Kidney tubule cell (primary cell): ENCODE measurements at regions not wholly inside any gene's neighbourhood (a gene's known extent, or its start where the extent isn't known, plus 50 kb on each side); places are given as distances from the start of the nearest gene placed in this dataset.
A peak's percentile ranks its signal among the peaks of the same experiment; 100 is the strongest.

Source experiments
- DNase-seq: peaks from one replicate; pipeline ENCODE4 v3.0.0-alpha.2; 2018; ENCODE audit warnings: low spot score

DNA sequence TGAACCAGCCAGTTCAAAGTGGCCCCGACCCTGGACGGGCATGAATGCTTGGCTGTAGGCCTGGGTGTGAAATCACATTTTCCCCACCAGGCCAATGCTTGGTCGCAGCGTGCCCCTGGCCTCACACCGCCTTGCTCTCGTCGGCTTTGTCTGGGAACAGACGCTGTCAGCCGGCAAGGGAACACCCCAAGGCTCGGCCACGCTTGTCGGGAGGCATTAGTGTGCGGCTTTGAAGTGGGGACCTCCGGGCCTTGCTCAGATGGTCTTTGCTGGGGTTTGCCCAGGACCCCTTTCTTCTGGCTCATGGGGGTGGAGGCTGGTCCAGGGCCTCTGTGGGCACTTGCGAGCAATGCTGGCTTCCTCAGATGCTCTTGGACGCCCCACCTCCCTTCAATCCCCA, 79.1 kb downstream of the INHBB start:
- DNase-seq: no peak

DNA sequence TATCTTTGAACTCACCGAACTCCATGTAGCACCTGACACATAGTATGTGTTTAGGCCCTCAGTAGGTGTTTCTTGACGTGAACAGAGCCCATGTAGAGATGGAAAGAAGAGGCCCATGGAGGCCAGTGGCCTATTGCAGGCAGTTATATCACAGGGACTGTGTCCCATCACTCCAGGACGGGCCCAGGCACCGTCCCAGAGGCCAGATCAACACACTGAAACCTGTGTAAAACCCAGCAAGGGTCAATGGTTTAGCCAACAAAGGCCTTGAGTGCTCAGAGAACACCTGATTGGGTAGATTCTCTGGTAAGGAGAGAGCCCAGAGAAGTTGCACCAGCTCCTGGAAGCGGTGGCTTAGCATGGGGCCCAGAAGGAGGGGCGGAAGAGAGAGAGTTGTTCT, 82.8 kb downstream of the INHBB start:
- no peak for DNase-seq

DNA sequence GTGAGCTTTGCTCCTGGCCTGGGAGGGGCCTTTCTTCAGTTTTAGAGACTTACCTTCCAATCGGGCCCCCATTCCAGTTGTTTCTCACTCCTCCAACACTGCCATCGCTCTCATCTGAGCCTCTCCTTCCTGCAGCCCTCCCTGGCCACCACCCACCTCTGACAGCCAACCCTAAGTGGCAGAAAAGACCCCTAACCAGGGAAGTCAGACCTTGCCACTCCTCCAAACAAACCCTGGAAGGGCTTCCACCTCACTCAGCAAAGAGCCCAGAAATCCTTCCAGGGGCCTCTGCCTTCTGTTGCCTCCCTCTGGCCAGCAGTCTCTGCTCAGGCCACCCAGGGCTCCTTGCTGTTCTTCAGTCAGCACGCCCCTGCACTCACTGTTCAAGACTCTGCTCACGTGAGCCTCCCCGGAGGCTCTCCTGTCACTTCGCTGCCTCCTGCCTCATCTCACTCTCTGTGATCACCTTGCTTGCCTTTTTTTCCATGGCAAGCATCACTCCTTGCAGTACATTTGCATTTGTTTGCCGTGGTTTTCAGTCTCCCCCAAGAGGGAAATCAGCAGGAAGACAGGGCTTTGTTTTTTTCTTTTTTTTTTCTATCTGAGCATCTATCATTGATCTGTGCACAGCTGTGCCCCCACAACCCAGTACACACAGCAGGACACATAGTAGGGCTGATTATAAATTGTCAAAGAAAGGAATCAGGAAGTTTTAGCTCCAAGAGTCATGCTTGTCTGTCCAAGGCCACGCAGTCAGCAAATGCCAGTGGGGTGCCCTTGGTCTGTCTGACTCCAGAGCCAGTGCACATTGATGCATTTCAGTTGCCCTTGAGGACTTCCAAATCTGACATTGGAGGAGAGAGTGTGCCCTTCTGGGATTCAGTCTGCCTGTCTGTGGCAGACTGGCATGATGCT, 83.9 kb downstream of the INHBB start:
- no peak for DNase-seq

DNA sequence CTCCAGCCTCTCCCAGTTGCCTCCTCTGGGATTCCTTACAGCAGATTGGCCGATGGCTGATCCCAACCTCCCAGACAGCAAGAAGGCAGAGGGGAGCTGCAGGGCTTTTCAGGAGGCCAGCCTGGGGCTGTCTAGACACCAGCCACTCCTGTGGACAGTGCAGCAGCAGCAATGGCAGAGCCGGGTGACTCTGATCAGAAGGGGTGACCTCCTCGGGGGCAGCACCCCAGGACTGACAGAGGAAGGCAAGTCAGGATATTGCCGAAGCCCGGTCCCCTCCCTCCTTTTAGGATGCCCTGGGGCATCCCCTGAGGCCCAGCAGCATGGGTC, 84.5 kb downstream of the INHBB start:
- DNase-seq: no peak

DNA sequence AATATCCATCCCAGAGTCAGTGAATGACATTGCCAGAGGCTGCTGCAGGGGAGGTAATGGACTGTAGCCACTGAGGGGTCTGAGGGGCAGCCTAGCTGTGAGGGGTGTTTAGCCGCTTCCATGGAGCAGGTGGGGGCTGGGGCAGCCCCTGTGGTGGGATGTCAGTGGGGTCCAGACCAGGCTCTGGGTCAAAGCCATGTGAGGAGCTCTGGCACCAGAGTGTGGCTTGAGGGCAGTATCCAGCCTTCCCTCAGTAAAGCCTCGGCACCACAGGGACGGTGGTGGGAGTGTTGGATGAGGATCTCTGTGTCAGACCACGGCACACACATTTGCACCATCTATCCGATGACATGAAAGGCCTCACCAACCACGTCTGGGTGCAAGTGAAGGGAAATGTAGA, 85.0 kb downstream of the INHBB start:
- no peak for DNase-seq

DNA sequence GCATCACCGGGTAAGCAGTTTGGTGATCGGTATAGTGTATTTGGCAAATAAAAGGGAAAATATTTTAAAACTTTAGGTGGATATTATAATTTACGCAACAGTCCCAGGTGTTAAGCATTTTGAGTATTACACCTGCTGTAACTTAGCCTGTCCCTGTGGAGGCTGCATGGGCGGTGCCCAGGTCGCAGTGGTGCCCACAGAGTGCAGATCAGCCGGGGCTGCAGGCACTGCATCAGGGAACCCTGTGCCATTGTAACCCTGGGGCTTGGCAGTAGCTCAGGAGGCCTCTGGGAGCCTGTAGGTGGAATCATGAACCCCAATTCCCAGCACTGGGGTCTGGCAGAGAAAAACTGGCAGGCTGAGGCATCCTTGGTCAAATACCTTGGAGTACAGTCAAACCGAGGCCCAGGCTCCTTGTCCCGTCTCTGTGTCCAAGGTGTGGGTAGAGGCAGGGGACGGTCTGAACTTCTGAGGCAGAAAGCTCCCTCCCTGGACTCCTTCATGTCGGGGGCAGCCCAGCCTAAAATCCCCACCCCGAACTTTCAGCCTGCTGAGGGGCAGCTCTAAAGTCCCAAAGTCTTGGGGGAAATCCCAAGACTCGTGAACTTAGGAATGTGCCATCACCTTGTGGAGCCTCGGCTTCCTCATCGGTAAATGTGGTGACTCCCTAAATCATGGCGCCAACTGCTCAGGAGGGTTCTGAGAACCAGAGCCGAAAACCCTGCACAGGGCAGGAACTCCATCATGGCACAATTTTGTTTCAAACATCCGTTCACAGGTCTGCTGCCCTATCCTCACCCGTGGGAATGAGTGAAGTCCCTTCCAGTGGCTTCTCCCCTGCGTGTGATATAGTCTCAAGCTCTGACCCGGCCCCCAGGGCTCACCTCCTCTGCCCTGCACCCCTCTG, 85.7 kb downstream of the INHBB start:
- DNase-seq: no peak

DNA sequence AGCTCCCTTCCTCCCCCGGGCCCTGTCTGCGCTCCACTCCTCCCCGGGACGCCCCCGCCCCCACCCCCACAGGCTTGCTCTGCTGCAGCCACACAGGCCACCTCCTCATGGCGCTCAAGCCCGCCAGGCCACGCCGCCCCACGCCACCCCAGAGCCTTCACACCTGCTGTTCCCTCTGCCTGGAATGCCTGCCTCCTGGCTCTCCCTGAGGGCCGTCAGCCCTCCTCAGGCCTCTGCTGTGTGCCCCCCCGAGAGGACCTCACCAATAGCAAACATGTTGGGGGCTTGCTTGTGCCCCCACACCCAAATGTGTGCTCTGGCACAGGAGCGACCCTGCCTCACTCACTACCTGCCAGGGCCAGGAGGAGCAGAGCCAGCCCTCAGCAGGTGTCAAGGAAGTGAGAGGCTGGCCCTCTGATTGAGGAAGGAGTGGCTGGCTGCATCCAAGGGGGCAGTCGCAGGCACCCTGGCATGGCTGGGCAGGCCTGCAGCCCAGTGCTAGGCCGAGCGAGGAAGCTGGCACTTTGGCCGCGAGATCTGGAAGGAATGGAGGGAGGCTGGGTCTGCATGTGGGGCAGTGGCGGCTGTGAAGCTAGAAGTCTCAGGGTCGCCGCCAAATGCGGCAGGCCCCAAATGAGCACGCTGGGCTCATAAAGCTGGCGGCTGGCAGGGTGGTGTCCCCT, 86.5 kb downstream of the INHBB start:
- no peak for DNase-seq

DNA sequence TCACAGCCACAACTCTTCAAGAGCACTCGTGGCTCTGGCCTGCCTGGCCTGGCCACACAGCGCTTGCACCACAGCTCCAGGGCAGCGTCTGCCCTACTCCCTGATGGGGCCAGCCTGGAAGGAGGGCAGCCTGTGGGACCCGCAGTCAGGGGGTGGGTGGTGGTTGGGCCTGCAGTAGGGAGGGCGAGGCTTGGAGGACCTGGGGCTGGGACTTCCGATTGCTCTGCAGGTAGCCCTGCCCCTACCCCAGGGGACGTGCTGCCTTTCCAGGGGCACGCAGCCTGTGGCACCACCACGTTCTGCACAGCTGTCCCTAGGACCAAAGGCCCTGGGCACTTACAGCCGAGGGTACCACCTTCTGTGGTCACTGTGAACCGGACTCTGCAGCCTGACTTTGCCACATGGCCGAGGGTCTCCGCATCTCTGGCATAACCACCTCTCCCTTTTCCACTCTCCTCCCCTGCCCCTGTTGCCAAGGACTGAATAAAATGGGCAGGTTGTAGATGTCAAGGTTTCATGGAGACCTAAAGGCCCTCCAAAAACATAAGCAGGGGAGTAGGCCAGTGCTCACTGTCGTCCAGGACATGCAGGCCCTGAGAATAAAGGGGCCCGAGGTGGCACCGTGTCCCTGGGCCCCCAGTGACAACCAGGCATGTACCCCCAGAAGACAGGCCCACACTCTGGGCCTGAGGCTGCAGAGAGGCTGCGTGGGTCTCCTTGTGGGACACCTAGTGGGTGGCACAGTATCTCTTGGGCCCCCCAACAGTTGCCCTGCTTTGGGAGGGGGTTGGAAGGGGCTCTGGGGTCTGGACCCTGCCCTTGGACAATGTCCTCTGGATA, 87.3 kb downstream of the INHBB start:
- DNase-seq: no peak

DNA sequence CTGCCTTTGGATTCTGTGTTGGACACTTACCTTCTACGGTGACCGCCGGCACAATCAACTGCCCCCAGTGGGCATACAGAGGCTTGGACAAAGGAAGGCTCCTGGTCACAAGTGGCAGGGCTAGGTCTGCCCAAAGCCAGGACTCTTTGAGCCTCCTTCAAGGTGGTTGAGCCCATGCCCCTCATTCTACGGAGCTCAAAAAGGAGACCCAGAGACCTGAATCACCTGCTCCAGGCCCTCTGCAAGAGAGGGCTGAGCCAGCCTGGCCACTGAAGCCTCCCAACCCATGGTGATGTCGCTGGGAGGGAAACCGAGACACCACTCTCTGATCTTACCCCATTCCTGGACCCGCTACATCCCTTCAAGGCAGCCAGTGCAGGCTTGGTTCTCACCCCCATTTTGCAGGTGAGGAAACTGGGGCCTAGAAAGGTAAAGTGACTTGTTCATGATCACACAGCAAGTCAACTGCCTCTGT, 87.9 kb downstream of the INHBB start:
- DNase-seq: no peak

DNA sequence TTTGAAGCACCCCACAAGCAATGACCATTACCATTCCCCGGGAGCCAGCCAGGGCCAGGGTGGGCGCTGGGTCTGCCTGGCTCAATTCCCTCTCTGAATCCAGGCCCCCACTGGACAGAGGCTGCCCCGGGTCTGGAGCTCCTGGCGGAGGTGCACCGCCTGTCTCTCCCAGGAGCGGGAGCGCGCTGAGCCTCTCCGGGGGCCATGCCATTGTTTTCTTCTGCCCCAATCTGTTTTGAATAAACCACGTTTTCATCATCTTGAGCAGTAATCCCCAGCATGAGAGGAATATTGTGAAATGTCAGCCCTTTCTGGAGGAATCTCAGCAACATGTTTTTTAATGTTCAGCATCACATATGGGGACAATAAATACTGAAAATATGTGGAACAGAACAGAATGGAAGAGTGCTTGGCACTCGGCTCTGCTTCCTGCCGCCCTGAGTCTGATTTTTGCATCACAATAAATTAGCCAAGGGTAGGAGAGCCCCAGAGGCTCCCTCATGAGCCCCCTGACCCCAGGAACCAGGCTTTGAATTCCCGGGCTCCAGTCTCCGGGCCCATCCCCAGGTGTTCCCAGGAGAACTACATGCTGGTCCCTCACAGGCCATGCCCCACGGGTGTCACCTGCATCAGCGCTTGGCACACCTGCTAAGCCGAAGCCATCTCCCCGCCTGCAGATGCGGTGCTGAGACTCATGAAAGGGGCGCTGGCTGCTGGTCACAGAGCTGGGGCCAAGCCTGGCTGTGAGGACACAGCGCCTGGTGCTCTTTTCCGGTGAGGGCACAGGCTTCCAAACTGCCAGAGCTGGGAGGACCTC, 88.8 kb downstream of the INHBB start:
- no peak for DNase-seq

DNA sequence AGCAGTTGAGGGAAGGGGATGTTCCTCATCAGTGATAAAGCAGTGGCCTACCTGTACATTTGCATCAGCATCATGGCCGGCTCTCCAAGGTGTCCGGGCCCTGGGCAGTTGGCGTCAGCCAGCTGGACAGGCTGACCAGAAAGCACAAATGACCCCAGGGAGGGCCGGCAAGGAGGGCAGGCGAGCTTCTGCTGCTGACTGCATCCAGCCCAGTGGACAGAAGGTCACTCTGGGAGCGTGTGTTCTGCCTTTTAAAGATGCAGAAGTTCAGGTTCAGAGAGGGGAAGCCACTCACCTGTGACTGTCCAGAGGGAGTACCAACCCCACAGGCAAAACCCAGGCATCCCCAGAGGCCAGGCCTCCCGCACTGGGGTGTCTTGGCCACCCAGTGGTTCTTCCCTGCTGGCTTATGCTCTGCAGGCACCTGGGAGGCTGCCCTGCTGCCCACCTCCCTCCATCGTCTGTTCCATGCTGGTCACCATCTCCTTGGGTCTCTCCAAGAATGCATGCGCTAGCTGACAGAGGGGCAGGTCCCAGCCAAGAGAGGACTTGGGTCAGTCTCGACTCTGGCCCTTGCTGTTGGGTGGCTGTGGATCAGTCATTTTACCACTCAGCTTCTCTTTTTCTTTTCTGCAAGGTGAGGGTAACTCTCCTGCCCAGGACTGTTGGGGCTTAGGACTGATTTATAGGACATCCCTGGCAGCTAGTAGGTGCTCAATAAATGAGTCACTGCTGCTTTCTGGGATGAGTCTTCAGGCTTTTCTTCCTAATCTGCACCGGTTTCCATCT, 89.9 kb downstream of the INHBB start:
- DNase-seq: no peak

DNA sequence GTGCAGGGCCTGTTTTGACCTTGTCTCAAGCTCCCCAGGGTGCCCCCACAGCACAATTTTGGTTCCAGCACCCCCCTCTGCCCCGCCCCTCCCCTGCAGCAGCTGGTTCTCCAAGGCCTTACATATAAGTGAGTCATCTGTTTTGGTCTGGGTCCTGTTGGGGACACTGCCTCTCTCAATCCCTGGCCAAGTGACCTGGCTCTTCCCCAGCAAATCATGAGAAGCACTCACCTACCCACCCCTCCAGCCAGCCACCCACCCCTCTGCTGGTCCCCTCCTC, 90.5 kb downstream of the INHBB start:
- DNase-seq: no peak

DNA sequence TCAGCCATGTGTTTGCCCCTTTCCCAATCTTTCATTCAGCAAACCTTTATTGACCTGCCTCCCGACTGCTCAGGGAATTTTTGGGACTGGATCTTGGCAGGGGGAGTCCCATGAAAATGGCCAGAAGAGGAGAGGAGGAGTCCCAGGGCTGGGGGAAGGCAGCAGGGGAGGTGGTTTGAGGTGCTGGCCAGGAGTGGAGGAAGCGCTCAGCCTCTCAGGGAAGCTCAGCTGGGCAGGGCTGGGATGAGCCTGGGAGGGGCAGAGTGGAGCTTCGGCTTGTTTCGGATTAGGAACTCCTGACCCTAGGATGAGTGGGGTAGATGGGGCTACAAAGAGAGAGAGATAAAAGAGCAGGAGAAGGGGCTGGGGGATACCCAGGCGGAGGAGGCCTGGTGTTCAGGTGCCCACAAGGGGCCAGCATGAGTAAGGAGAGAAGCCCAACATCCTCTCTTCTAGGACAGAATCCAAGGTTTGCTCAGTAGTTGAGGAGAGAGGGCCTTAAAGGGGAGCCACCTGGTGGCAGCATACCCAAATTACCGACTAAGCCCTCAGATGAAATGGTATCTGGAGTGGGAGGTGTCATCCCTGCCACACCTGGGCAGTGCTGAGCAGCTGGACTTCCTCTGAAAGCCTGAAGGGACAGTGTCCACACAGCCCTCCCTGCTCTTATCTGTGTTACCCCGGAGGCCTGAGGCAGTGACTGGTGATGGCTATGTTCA, 91.1 kb downstream of the INHBB start:
- DNase-seq: peak; percentile 64

DNA sequence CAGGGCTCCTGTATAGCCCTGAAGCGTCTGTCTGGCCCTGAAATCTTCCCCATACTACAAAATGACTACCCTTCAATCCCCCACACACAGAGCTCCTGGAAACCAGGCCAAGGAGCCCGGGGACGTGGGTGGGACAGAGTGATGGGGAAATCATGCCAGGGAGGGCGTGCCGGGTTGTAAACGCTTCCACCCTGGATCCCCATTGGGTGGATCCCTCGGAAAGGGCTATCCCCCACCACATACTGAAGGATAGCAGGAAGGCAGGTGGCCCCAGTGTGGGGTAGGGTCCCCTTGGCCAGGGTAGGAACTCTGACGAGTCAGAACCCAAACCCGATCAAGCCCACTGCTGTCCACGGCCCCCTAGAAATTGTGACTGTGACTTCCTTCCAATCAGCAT, 91.7 kb downstream of the INHBB start:
- no peak for DNase-seq

DNA sequence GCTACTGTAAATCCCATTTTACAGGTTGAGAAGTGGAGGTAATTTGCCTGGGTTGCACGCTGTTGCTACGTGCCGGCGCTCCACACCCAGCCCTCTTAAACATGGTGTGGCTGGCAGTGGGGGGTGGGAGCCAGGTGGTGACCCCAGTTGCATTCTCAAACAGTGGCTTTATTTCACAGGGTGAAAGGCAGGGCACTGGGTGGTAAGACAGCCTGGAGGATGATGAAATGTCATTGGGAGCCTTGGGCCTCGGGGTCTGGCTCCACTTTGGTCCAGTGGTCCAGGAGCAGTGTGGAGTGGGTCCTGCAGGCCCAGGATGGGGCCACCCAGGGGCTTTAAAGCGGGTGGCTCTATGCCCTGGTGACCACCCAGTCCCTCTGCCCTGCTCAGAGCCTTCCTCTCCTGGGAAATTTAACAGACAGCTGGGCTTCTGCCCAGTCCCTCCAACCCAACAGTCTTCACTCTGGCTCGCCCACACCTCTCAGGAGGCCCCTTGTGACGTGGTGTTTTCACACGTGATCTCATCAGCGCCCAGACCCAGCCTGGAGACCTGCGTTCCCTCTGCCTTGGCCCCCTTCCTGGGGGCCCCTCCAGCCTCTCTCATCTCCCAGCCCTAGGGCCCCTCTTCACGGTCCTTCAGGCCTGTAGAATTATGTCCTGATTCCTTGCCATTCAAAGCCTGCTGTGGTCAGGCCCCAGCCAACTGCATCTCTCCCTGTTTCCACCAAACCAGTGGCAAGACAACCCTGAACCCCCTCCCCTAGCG, 92.5 kb downstream of the INHBB start:
- DNase-seq: no peak

DNA sequence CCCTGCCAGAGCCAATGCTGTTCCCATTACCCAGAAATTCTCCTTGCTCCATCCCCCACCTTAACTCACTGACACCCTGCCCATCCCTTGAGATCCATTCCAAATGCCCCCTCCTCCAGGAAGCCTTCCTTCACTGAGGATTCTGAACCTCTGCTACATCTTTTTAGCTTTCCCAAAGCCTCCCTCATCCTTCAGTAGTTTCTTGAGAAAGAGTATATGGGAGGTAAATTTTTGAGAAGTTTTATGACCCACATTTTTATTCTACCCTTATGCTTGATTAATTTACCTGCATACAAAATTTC, 93.1 kb downstream of the INHBB start:
- DNase-seq: no peak

DNA sequence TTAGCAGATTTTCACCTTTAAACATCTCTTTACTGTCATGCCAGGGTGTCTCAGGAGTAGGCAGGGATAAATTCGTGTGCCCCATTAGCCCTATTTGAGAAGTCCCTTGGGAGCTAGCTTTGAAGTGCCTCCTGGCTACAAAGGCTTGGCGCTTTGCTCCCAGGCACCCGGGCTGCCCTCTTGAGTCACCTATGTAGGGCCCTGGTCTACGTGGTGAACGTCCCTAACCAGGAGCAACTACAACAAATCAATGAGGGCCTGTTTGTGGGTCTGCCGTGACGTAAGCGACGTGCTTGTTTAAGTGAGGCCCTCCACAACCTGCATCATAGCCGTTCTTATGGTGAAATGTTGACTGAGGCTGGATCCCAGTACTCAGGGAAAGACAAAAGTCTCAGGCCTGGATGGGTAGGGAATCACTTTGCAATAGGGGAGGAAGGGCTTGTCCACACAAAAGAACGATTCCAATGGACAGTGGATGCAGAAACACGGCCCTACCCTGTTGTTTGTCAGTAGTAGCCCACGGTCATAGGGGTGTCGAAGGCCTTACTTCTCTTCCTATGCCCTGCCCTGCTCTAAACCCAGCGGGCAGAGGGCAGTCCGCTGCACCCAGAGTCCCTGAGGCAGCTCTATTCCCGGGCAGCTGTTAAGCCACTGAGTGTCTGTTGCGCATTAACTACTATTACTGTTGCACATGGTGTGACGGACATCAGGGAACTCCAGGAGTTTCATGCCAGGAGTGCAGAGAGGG, 93.9 kb downstream of the INHBB start:
- no peak for DNase-seq
